Progenitor cell of endocrine pancreas (in vitro differentiated cells): ENCODE measurements at regions not wholly inside any gene's neighbourhood (a gene's known extent, or its start where the extent isn't known, plus 50 kb on each side); places are given as distances from the start of the nearest gene placed in this dataset.

Experiments used
- DNase-seq: peaks from one replicate; pipeline ENCODE4 v3.0.0; 2021; ENCODE audit warnings: low spot score; ENCODE audit not compliant: unreplicated experiment
- H3K27ac Mint-ChIP-seq: 2 replicates; pipeline ENCODE4 v1.8.0; 2021; ENCODE audit warnings: mild to moderate bottlenecking, moderate library complexity, mixed read lengths
- H3K27me3 Mint-ChIP-seq: 2 replicates; pipeline ENCODE4 v1.8.0; 2021; ENCODE audit warnings: mixed read lengths
- H3K36me3 Mint-ChIP-seq: 2 replicates; pipeline ENCODE4 v1.8.0; 2022; ENCODE audit warnings: mixed read lengths; ENCODE audit not compliant: insufficient read depth
- H3K4me1 Mint-ChIP-seq: 2 replicates; pipeline ENCODE4 v1.8.0; 2021; ENCODE audit warnings: low read depth, mixed read lengths
- H3K4me3 Mint-ChIP-seq: 2 replicates; pipeline ENCODE4 v1.8.0; 2021; ENCODE audit warnings: low read depth, mild to moderate bottlenecking, moderate library complexity, mixed read lengths
- H3K9me3 Mint-ChIP-seq: 2 replicates; pipeline ENCODE4 v1.8.0; 2021; ENCODE audit warnings: low read depth, mixed read lengths
- CTCF ChIP-seq: fragments of 200-600 bp; sonication (generic); IDR thresholded peaks from one replicate; pipeline ENCODE4 v1.5.0; 2021; ENCODE audit warnings: antibody characterized with exemption, mild to moderate bottlenecking; ENCODE audit not compliant: unreplicated experiment

- Mint-ChIP-seq H3K36me3 (no peaks in the 10 kb centered on the region), H3K9me3 (no peaks in the 10 kb centered on the region), H3K4me1 (peaks cover 17% of the 10 kb centered on the region), H3K27me3 (peaks cover 27% of the 10 kb centered on the region), H3K4me3 (peak overlapping the region; percentile 19), H3K27ac (no peak overlapping the region)
- no peak for TF ChIP-seq CTCF
- no peak for DNase-seq
Observed at GRCh38 chr9:121582641-121583040, 68.8 kb upstream of the DAB2IP start.

- H3K4me3 Mint-ChIP-seq: no peak overlapping the region
- peaks cover 39% of the 10 kb centered on the region for H3K27me3 Mint-ChIP-seq
Observed at GRCh38 chr9:121584421-121584820, 67.0 kb upstream of the DAB2IP start.

GRCh38 chr9:121587863-121588262, 63.6 kb upstream of the DAB2IP start:
- peaks cover 53% of the 10 kb centered on the region for H3K27me3 Mint-ChIP-seq
- H3K36me3 Mint-ChIP-seq: no peaks in the 10 kb centered on the region
- no peak for DNase-seq
- H3K4me3 Mint-ChIP-seq: no peak overlapping the region
- no peaks in the 10 kb centered on the region for H3K9me3 Mint-ChIP-seq
- no peak overlapping the region for H3K27ac Mint-ChIP-seq
- peaks cover 2% of the 10 kb centered on the region for H3K4me1 Mint-ChIP-seq
- TF ChIP-seq CTCF: no peak

More at GRCh38 chr9:121584421-121584820, 67.0 kb upstream of the DAB2IP start:
- TF ChIP-seq CTCF: no peak
- Mint-ChIP-seq H3K9me3 (no peaks in the 10 kb centered on the region), H3K4me1 (peaks cover 17% of the 10 kb centered on the region), H3K27ac (no peak overlapping the region), H3K36me3 (no peaks in the 10 kb centered on the region)
- no peak for DNase-seq

- Mint-ChIP-seq H3K9me3 (no peaks in the 10 kb centered on the region), H3K27ac (no peak overlapping the region), H3K4me3 (no peak overlapping the region), H3K27me3 (peaks cover 53% of the 10 kb centered on the region), H3K36me3 (no peaks in the 10 kb centered on the region), H3K4me1 (peaks cover 3% of the 10 kb centered on the region)
- DNase-seq: no peak
- TF ChIP-seq CTCF: no peak
Observed at GRCh38 chr9:121589986-121590385, 61.4 kb upstream of the DAB2IP start.

- Mint-ChIP-seq H3K4me3 (no peak overlapping the region), H3K27ac (no peak overlapping the region), H3K36me3 (peaks cover 1% of the 10 kb centered on the region), H3K4me1 (peaks cover 3% of the 10 kb centered on the region), H3K9me3 (peaks cover 3% of the 10 kb centered on the region), H3K27me3 (peaks cover 41% of the 10 kb centered on the region)
- TF ChIP-seq CTCF: no peak
- no peak for DNase-seq
Observed at GRCh38 chr9:121592265-121592664, 59.2 kb upstream of the DAB2IP start.
